Stimulated activated CD8-positive, alpha-beta memory T cell treated with anti-CD3 and anti-CD28 coated beads, Interleukin-15, amount 100 ng/mL, for 1 hour (primary cell): ENCODE measurements at regions not wholly inside any gene's neighbourhood (a gene's known extent, or its start where the extent isn't known, plus 50 kb on each side); places are given as distances from the start of the nearest gene placed in this dataset.
A peak's percentile ranks its signal among the peaks of the same experiment; 100 is the strongest.

Experiments
- DNase-seq: peaks from one replicate; pipeline ENCODE4 v3.0.0-alpha.2; 2020; ENCODE audit warnings: low read depth

DNA sequence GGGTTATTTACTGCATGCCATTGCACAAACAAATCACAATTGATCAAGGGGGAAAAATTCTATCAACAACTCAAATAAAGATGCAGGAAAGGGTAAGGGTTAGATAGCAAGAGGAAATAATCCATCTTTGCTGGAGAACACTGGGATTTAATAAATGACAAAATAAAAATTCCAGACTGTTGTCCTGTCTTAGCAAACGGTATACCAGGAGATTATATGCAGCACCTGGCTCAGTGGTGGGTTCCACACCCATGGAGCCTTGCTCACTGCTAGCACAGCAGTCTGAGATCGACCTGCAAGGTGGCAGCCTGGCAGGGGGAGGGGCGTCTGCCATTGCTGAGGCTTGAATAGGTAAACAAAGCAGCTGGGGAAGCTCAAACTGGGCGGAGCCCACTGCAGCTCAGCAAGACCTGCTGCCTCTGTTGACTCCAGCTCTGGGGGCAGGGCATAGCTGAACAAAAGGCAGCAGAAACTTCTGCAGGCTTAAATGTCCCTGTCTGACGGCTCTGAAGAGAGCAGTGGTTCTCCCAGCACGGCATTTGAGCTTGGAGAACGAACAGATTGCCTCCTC, 296.5 kb upstream of the THSD7B start:
- DNase-seq = no peak

DNA sequence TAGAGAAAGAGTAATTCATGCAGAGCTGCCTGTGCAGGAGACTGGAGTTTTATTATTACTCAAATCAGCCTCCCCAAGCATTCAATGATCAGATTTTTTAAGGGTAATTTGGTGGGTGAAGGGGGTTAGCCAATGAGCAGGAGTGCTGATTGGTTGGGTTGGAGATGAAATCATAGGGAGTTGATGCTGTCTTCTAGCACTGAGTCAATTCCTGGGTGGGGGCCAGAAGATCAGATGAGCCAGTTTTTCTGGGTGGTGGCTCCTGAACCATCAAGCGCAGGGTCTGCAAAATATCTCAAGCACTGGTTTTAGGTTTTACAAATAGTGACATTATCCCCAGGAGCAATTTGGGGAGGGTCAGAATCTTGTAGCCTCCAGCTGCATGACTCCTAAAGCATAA, 312.8 kb upstream of the THSD7B start:
- DNase-seq = no peak

DNA sequence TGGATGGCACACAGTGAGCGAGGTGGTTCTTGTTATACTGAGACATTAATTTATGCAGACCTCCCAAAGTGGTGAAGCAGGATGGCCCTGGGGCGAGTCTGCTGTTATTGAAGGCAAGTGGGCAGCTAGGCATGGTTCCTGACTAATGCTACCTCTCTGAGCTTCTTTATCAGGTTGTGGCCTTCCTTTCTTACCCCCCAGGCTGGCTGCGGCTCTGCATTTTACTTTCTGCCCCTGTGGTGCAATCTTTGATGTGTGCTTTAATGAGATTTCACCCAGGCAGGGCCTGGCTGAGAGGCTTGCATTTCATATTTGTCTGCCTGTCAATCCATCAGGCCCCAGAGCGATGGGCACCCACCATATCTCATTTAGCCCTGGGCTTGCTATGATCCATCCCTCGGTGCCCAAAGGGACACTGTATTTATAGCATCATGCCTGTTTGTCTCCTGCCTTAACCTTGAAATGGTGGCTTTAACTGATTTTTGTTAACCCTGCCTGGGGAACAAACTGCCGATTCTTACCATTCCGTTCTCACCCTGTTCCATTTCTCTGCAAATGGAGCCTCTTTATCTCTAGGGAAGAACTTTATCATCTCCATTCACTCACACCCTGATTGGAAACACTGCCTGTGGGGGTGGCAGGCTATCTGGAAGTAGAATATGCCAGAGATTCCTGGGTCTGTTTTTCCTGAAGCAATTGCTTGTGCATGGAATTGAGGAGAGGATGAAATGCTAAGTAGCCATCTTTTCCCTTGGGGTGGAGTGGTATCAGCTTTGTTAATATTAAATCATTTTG, 316.2 kb upstream of the THSD7B start:
- DNase-seq = no peak

DNA sequence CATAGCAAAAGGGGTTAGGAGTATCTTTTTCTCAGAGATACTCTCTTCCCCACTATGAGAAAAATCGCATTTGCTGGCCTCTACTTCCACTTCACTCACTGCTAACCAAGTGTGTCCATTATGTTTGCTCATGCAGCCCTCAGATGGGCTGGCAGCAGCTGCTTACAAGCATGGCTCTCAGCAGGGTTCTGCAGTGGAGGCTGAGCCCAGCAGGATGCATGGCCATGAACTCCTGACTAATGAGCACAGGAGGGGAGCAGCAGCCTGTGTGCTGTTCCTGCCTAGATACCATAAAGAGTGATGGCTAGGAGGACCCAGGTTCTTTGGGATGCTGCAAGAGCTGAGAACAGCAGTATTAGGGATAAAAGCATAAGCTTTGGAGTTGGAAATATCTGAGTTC, 316.9 kb upstream of the THSD7B start:
- DNase-seq = no peak

GRCh38 chr2:136444323-136444722, 321.0 kb upstream of the THSD7B start:
- no peak for DNase-seq

- DNase-seq = no peak
Measured at GRCh38 chr2:136443661-136444060, 321.7 kb upstream of the THSD7B start.

GRCh38 chr2:136441979-136442714, 323.2 kb upstream of the THSD7B start:
- DNase-seq = no peak

GRCh38 chr2:136439064-136439676, 321.2 kb upstream of the CXCR4 start:
- DNase-seq = no peak

DNA sequence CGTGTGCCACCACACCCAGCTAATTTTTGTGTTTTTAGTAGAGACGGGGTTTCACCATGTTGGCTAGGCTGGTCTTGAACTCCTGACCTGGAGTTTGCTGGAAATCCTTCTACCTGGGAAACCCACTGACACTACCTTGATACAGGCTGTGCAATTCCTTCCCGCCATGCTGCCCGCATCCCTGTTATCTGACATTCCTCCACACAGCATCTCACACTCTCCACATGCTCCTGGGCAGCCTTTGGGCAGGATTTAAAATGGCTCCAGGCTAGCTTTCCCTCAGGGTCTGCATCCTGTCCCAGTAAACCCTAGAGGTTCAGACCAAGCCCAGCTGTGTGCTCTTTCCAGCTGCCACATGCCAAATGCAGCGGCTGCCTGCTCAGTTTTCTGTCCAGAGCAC, 319.5 kb upstream of the CXCR4 start:
- DNase-seq = no peak

DNA sequence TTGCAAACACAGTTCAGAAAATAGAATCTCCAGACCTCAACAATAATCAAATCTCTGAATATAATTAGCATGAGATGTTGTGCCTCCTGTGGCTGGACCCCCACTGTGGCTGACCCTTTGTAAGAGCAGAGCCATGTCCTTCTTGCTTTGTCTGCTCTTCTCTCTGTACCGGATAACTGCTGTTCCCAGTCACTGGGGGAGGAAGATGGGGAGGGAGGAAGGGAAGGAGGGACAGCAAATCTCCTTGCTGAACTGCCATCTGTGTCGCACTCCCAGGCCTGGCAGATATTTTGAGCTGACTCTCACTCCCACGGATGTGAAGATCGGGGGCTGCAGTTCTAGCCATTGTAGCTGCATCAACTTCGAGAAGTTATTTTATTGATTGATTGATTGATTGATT, 319.0 kb upstream of the CXCR4 start:
- no peak for DNase-seq

DNA sequence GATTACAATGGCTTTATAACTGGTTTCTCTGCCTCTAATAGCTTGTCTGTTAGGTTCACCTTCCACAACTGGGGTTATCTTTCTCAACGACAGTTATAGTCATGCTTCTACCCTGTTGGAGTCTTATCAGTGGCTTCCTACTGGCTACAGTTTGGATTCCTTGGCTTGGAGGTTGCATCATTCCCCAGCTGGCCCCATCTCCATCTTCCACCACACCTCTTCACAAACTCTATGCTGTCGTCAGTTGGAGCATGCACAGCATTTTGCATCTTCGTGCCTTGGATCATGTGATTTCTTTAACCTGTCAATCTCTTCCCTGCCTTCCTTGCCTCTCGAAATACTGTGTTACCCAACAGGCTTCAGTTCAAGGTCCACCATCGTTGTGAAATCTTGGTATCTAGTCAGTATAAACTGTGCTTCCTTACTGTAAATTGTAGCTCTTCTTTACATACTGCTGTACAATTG, 316.3 kb upstream of the CXCR4 start:
- DNase-seq = no peak

DNA sequence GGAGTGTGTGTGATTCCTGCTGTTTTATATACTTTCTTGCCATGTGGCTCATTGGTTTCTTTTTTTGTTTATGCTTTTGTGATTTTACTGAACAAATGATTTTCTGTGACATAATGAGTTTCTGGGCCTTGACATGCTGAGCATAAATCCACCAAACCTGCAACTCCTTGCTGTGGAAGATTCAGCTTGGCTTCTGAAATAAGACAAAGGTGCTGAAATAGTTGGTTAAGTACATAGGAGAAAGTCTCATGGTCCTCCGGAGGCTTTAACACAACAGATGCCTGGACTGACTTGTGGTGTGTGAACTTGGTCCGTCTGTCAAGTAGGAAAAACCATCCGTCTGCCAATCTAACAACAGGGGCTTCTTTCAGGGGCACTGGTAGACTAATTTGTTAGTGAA, 315.3 kb upstream of the CXCR4 start:
- DNase-seq = no peak

- DNase-seq = no peak
Measured at GRCh38 chr2:136424112-136424511, 306.2 kb upstream of the CXCR4 start.

DNA sequence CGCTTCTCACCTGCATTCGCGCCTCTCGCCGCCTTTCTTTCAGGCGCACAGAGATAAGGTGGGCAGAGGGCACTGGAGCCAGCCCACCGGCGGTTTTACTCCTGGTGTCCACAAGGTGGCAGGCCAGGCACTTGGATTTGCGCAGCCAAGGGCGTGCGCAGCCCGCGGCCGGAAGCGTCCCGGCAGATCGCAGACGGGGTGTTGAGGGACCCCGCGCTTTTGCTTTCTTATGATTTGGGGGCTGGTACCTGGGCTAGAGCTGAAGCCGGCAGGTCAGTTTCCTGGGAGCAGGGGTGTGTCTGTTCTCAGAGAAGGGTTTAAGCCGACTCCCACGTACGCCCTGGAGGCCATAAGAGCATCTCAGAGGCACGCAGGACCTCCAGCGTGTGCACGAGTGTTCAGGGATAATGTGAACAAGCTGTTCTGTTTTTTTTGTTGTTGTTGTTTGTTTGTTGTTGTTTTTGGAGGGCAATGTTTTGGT, 305.6 kb upstream of the CXCR4 start:
- peak; percentile 64 for DNase-seq

GRCh38 chr2:136422512-136422911, 304.6 kb upstream of the CXCR4 start:
- no peak for DNase-seq

DNA sequence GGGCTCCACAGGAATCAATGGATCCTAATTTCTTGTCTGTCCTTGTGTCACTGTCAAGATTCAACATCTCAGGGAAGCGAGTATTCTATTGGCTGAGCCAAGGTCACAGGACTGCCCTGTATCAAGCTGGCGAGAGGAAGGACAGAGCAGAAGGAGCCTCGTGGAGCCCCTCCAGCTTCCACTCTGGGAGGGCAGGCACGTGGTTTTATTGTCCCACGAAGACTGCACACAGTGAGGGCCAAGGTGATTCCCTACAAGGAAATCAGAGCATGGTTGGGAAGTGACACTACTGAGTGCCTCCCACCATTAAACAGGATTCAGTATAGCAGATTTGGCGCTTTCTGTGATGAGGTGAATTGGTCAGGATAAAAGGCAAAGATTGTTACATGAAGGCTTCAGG, 302.4 kb upstream of the CXCR4 start:
- DNase-seq = no peak

DNA sequence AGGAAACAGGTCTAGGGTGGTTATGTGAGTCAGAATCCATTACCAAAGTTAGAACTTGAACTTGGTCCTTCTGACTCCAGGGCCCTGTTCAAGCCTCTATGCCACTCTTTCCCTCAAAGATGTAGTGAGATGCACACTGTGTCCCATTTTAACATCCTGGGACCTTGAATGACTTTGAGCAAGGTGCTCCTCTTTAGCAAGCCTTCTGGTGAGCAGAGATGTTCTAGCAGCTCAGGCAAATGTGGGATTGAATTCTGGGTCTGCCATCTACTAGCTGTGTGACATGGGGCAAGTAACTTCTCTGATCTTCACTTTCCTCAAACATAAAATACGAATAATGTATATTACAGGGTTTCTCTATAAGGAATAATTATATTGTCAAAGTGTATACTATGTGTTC, 294.0 kb upstream of the CXCR4 start:
- DNase-seq = no peak

- DNase-seq = no peak
Measured at GRCh38 chr2:136410673-136411072, 292.7 kb upstream of the CXCR4 start.

- DNase-seq = no peak
Measured at GRCh38 chr2:136408795-136409194, 290.8 kb upstream of the CXCR4 start.

DNA sequence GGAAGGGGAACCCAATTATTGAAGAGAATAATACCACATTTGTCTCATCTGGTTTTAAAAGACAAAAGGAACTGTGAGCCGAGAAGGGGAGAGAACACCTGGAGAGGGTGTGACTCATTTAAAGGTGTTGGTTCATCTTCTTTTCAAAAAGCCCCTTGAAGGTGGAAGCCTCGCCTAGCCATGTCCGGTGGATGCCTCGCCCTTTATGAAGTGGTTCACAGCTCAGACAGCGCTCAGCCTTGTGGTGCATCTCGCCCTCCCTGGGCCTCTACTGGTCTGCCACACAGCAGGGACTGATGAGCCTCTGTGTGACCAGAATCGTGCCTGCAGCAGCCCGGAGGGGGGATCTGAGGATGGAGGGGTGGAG, 290.0 kb upstream of the CXCR4 start:
- no peak for DNase-seq

DNA sequence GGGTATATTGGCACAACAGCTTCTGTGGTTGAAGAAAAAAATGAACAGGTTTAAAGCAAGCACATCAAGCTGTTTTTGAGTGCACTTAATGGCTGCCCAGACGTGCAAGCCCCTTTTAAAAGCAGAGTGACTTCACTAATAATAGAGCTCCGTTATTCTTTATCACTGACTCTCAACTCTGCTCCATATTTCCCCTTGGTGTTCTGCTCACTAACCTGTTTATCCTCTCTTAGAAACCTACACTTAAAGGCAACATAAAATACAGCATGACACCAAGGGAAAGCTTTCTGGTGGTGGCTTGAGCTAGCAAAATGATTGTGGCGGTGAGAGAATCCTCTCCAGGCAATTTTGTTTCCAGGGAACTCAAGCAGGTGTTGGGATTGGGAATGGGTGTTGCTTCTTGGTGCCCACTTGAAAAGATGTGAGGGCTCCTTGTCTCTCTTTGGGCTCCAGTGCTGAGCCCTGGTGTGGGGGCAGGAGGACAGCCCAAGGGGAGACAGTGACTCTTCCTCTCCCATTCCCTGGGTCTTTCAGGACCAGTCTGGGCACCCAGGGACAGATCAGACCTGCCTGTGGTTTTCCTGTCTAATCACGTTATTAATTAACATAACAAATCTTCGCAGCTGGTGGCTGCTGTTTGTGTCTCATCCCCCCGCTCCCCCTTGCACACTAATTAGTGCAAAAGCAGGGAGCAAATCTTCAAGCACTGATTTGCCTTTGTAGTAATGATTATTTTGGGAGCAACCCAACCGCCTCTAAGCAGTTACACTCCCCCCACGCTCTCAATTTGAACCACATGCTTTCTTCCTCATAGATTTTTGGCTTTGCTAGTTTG, 289.4 kb upstream of the CXCR4 start:
- DNase-seq = no peak

DNA sequence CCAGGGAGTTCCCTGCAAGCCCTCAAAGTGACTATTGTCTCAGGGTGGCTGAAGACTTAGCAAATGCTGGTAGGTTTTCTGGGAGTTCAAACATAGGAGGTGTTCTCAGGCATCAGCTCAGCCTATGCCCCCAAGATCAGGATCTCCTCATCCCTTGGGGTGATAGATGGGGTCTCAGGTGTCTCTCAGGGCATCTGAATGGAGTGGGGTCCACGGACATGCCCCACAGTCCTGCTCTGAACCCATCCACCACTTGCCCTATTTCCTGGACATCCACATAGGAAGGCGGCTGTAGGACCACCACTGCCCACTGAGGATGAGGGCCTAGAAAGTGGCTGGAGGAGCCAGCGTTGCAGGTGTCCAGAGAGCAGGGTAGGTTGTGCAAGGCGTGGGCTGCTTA, 287.0 kb upstream of the CXCR4 start:
- no peak for DNase-seq
